MM.1S (cell line): ENCODE measurements at regions not wholly inside any gene's neighbourhood (a gene's known extent, or its start where the extent isn't known, plus 50 kb on each side); places are given as distances from the start of the nearest gene placed in this dataset.

Experiments
- EZH2 ChIP-seq: fragments of 300-600 bp; sonication (generic); optimal IDR thresholded peaks from 2 replicates; pipeline ENCODE3; 2017; ENCODE audit warnings: low read depth, mild to moderate bottlenecking, antibody characterized with exemption, low read length, mixed read lengths
- EZH2phosphoT487 ChIP-seq: fragments of 300-600 bp; sonication (generic); IDR thresholded peaks from 2 replicates; pipeline ENCODE4 v1.6.1; 2018; ENCODE audit warnings: antibody characterized with exemption, low read length

- TF ChIP-seq EZH2 (no peak), EZH2phosphoT487 (no peak)
Measured at GRCh38 chr1:38456531-38456876, 403.1 kb downstream of the RRAGC start.
